ENCODE measurements at regions not wholly inside any gene's neighbourhood (a gene's known extent, or its start where the extent isn't known, plus 50 kb on each side); places are given as distances from the start of the nearest gene placed in this dataset.

DNA sequence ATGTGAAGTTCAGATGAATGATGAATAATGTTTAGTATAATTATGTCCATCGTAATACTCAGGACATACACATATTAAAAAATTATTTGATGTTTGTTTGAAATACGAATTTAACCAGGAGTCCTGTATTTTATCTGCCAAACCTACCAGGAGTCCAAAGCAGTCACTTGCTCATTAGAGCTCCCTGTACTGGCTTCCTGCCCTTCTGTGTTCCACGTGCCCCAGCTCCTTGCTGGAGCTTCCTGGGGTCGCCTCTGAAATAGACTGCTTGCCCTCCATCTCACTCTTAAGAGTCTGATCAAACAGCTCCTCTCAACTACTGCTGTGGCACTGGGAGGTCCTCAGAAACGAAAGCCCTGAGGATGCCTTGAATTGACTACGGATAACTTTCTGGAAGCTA, 87.3 kb upstream of the DHRS4 start:
- TF ChIP-seq, protein P1, sequence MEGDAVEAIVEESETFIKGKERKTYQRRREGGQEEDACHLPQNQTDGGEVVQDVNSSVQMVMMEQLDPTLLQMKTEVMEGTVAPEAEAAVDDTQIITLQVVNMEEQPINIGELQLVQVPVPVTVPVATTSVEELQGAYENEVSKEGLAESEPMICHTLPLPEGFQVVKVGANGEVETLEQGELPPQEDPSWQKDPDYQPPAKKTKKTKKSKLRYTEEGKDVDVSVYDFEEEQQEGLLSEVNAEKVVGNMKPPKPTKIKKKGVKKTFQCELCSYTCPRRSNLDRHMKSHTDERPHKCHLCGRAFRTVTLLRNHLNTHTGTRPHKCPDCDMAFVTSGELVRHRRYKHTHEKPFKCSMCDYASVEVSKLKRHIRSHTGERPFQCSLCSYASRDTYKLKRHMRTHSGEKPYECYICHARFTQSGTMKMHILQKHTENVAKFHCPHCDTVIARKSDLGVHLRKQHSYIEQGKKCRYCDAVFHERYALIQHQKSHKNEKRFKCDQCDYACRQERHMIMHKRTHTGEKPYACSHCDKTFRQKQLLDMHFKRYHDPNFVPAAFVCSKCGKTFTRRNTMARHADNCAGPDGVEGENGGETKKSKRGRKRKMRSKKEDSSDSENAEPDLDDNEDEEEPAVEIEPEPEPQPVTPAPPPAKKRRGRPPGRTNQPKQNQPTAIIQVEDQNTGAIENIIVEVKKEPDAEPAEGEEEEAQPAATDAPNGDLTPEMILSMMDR (IDR thresholded peaks at IDR 0.05): no peak
- Histone ChIP-seq H3K9ac (ENCODE audit: insufficient read depth, low read length, poor library complexity, severe bottlenecking) (no peak overlapping the region), H3K79me2 (ENCODE audit: insufficient read depth, low read length) (no peaks in the 10 kb centered on the region), H3K4me1 (ENCODE audit: control insufficient read depth in 1 of 2, insufficient read depth in 2 of 2, low read length in 2 of 2) (no peaks in the 10 kb centered on the region), H3K27me3 (ENCODE audit: control insufficient read depth in 2 of 2, insufficient read depth in 2 of 2, low read length in 2 of 2) (no peaks in the 10 kb centered on the region), H3K36me3 (replicated peaks in 1 of 2; ENCODE audit: control insufficient read depth in 1 of 2, insufficient read depth in 2 of 2, low read length in 2 of 2) (no peaks in the 10 kb centered on the region), H3K27ac (ENCODE audit: low read depth in 1 of 2, low read length in 2 of 2) (no peak overlapping the region), H3K4me3 (replicated peaks in 1 of 3; ENCODE audit: low read depth in 2 of 3, low read length in 3 of 3) (no peak overlapping the region), H4K20me1 (ENCODE audit: insufficient read depth, low read length) (no peaks in the 10 kb centered on the region), H2AFZ (ENCODE audit: insufficient read depth, low read depth, low read length, poor library complexity, severe bottlenecking) (no peak overlapping the region), H3K9me3 (replicated peaks in 1 of 2; ENCODE audit: control insufficient read depth in 1 of 2, insufficient read depth in 1 of 2, low read length in 2 of 2) (no peaks in the 10 kb centered on the region), H3K4me2 (replicated peaks; ENCODE audit: extremely low read depth, low read length, poor library complexity, severe bottlenecking) (no peak overlapping the region)
- H3K27me3 Mint-ChIP-seq (ENCODE audit: low read depth in 3 of 3): peaks cover 1 to 4% (median 2%) of the 10 kb centered on the region in 3 donors
- peaks cover 0 to 1% (median 0%) of the 10 kb centered on the region in 7 donors for H3K9me3 Mint-ChIP-seq
- no peaks in the 10 kb centered on the region for H3K36me3 Mint-ChIP-seq
- WGBS (ENCODE audit: insufficient coverage): 70% methylated on average over 4 of the region's 6 CpGs
- H3K27ac Mint-ChIP-seq: no peak overlapping the region
- no peak for DNase-seq
- no peaks in the 10 kb centered on the region for H3K4me1 Mint-ChIP-seq
- no peak overlapping the region for H3K4me3 Mint-ChIP-seq
- intact Hi-C loops (cut with micrococcal nuclease): no loop called here

DNA sequence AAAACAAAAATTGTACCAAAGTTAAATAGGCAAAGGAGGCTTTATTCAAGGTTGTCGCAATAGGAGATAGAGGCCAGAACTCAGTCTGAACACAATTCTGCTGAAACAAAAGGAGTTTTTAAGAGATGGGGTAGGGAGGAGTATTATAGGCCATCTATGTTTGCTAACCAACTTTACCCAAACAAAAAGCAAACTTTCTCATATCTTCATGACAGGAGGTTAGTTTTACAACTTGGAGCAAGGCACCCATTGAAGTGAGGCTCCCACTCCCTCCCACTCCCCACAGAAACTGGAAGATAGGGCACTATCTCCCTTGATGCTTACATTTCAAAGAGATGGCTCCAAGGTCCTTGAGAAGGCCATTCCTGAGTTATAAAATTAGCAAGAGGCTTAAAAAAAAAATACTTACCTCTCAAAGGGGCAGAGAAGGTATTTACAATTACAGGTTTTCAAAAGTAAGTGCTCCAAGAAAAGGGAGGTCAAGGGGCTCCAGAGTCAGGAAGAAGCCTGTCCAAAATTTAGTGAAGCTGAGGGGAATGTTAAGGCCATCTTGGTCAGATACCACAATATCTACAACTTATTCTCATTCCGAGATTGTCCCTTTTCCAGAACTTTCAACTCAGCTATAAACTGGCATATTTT, 84.4 kb upstream of the DHRS4 start:
- H4K20me1 ChIP-seq (ENCODE audit: insufficient read depth, low read length): no peaks in the 10 kb centered on the region
- no peak overlapping the region for H2AFZ ChIP-seq (ENCODE audit: insufficient read depth, low read depth, low read length, poor library complexity, severe bottlenecking)
- H3K4me1 Mint-ChIP-seq: no peaks in the 10 kb centered on the region
- H3K9me3 ChIP-seq (replicated peaks in 1 of 2; ENCODE audit: control insufficient read depth in 1 of 2, insufficient read depth in 1 of 2, low read length in 2 of 2): no peaks in the 10 kb centered on the region
- TF ChIP-seq, protein P1 (IDR thresholded peaks at IDR 0.05): no peak
- H3K27me3 ChIP-seq (ENCODE audit: control insufficient read depth in 2 of 2, insufficient read depth in 2 of 2, low read length in 2 of 2): no peaks in the 10 kb centered on the region
- no peak overlapping the region for H3K27ac ChIP-seq (ENCODE audit: low read depth in 1 of 2, low read length in 2 of 2)
- 92% methylated on average over 2 of the region's 2 CpGs for WGBS (ENCODE audit: insufficient coverage)
- no peak overlapping the region for H3K4me2 ChIP-seq (replicated peaks; ENCODE audit: extremely low read depth, low read length, poor library complexity, severe bottlenecking)
- no peaks in the 10 kb centered on the region for H3K79me2 ChIP-seq (ENCODE audit: insufficient read depth, low read length)
- H3K27ac Mint-ChIP-seq: no peak overlapping the region
- no peak overlapping the region for H3K4me3 ChIP-seq (replicated peaks in 1 of 3; ENCODE audit: low read depth in 2 of 3, low read length in 3 of 3)
- no peak overlapping the region for H3K9ac ChIP-seq (ENCODE audit: insufficient read depth, low read length, poor library complexity, severe bottlenecking)
- H3K36me3 ChIP-seq (replicated peaks in 1 of 2; ENCODE audit: control insufficient read depth in 1 of 2, insufficient read depth in 2 of 2, low read length in 2 of 2): no peaks in the 10 kb centered on the region
- H3K27me3 Mint-ChIP-seq (ENCODE audit: low read depth in 3 of 3): peaks cover 0 to 6% (median 1%) of the 10 kb centered on the region in 3 donors
- H3K4me3 Mint-ChIP-seq: no peak overlapping the region
- no peak for DNase-seq
- intact Hi-C loops (cut with micrococcal nuclease): no loop called here
- H3K36me3 Mint-ChIP-seq: no peaks in the 10 kb centered on the region
- H3K4me1 ChIP-seq (ENCODE audit: control insufficient read depth in 1 of 2, insufficient read depth in 2 of 2, low read length in 2 of 2): no peaks in the 10 kb centered on the region
- H3K9me3 Mint-ChIP-seq: peaks cover 0 to 5% (median 3%) of the 10 kb centered on the region in 7 donors

Measured in CD14-positive monocyte (primary cell).